ENCODE measurements at regions not wholly inside any gene's neighbourhood (a gene's known extent, or its start where the extent isn't known, plus 50 kb on each side); places are given as distances from the start of the nearest gene placed in this dataset.
"Not testable (repeated sequence)": the region's sequence is repeated elsewhere in the genome, so short reads cannot be mapped to it uniquely, and the experiment has no call there.

DNA sequence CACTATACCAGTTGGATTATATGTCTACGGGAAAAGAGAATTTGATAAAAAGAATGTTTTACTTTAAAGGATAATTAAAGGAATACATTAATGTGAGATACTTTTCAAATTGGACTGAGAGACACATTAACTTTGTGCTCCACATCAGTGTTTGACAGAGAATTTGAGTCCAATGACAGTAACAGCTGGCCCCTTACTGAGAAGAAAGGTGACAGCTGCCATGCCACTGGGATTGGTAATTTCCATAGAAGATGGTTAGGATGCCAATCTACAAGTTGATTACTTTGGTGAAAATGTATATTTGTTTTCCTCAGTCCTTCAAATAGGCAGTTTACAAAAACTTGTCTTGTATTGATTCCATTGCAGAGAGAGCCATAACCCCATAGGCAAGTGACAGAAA, 578.4 kb downstream of the SLCO4C1 start:
- DNase-seq: no peak

GRCh38 chr5:101716941-101717340, 579.1 kb downstream of the SLCO4C1 start:
- no peak for DNase-seq

GRCh38 chr5:101715790-101716189, 580.3 kb downstream of the SLCO4C1 start:
- not testable (repeated sequence) for DNase-seq

- DNase-seq: no peak
These were observed 606.8 kb downstream of the SLCO4C1 start for GRCh38 chr5:101689306-101689705.

GRCh38 chr5:101688156-101688555, 607.9 kb downstream of the SLCO4C1 start:
- DNase-seq: no peak

GRCh38 chr5:101687349-101687985, 608.6 kb downstream of the SLCO4C1 start:
- no peak for DNase-seq

DNA sequence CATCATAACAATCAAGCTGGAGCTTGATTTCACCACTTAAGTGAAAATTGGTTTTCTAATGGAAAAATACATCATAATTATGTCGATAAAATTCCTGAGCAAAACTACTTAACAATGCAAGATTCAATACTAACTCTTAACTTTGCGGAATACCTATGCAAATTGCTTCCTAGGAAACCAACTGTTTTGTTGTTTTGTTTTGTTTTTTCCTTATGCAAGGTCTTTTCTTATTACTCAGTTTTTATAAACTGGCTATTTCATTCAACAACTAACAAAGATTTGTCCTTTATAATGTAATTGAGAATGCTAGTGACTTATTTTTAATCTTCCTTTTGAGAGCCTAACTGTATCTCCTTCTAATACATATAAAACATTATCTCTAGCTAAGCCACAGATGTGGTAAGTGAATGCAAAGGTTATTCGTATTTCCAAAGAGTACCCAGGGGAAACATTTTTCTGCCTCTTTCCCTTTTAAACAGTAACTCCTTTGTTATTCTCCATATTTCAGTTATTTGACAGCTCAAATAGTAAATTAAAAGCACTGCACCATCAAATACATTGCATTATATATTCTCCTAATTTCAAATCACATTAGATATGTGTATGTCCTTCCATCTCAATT, 609.4 kb downstream of the SLCO4C1 start:
- DNase-seq: no peak

DNA sequence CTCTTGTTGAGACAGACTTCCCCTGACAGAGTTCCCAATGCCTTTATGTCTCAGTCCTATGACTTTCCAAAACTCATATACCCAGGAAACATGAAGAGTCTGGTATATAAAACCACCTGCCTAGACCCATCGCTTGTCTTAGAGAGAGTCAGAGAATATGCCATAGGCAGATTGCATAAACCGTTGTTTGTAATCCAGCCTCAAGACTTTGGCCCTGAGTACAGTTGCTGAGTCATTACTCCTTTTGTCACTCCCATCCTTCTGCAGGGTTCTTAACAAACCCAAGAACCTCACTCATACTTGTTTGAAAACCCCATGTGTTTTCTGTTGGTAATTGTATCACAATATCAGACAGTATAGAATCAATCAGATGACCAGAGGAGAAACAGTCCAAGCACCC, 616.3 kb downstream of the SLCO4C1 start:
- no peak for DNase-seq

DNA sequence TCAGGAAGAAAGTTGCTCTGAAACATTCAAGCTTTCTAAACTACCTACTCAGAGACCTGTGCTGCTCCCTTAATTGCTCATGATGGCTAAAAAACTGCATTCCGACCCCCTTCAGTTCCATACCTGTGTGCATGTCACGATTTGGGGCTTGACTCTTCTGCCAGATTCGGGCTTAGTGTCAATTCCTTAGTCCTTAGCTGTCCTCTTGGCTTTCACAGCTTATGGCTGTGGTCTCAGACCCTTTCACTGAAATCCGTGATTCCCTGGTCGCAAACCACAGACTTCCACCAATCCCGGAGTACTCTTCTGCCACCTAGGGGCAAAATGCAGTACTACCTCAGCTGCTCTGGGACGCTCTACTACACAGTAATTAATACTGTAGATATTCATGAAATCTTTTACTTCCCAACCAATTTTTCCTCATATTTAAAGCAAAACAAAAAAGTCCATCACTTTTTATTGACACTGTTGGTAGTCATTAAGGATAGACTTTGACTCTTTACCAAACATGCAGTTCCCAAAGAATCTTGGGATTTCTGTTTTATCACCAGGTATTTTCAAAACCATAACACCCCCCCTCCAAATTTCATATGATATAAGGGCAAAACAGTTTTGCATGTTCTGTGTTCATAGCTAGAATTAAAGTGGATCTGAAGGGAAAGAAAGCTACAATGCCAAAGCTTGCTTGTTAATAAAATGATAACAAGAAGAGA, 617.4 kb downstream of the SLCO4C1 start:
- DNase-seq: peak in 1 of 2 experiments; percentile 24

DNA sequence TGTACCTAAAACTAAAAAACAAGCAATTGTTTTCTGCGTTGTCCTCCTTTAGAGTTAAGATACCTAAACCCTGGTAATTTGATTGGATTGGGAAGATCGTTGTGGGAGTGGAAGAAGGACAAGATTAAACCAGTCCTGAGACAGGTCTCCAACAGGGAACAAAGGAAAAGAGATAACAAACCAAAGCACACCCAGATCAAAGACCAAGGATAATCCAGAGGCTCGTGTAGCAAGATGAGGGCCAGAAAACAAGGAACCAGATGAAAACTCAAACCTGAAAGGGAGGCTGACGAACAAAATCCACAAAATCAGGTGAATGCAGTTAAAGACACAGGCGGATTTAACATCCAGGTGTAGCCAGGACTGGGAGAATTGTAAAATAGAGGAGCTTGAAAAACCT, 618.1 kb downstream of the SLCO4C1 start:
- no peak for DNase-seq

GRCh38 chr5:101676646-101677045, 619.4 kb downstream of the SLCO4C1 start:
- DNase-seq: no peak

- DNase-seq: no peak
These were observed 620.4 kb downstream of the SLCO4C1 start for GRCh38 chr5:101675510-101676219.

DNA sequence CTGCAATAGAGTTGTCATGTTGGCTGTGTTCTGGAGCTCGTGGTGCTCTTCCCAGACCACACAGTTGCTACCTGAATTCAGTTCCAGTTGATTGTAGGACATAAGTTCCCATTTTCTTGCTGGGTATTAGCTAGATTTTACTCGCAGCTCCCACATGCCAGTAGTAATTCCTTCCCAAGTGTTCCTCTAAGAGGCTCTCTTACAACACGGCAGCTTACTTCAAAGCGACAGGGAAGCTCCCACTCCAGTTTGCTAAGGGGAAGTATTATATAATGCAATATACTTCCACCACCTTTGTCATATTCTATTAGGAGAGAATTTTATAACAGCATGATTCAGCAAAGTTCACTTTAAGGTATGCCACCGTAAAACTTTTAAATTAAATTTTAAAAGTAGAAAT, 623.0 kb downstream of the SLCO4C1 start:
- no peak for DNase-seq

DNA sequence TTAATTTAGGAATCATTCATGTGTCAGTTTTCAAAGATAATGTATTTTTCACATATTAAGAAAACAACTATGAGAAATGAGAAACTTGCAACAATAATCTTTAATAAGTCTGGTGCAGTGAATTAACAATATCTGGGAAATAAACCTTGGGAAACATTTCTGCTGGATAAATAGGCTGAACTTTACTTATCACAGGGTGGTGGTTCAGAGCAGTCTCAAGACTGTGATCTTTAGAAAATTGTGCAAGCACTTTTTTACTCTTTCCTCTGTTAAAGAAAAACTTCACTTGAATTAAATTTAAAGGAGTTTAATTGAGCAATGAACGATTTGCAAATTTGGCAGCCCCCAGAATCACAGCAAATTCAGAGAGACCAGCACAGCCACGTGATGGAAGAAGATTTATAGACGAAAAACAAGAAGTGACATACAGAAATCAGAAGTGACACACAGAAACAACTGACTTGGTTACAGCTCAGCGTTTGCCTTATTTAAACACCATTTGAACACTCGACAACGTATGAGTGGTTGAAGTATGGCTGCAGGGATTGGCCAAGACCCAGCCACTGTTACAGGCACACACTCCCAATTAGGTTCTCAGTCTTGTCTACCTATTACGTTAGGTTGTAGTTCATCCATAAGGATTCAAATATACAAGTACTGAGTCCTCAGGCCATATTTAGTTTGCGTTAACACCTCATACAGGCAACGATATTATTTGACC, 631.9 kb downstream of the SLCO4C1 start:
- no peak for DNase-seq

DNA sequence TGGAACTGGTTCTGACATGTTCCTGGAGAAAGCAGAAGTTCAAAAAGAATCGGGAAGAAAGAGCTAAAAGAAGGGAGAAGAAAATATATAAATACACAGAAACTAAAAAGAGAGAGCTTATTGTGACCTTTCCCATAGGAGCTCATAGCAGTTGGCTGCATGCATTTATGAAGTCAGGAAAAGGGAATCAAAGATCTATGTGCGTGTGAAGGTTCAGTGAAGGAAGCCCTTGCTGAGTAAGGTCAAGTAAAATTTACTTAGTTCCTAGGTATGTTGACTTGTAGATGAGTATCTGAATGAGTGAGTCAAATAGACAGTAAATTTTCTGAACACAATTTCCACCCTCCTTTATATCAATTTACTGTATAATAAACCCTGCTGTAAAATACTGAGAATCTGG, 632.5 kb downstream of the SLCO4C1 start:
- DNase-seq: no peak

GRCh38 chr5:101662263-101662662, 633.8 kb downstream of the SLCO4C1 start:
- no peak for DNase-seq

GRCh38 chr5:101658433-101658832, 637.7 kb downstream of the SLCO4C1 start:
- no peak for DNase-seq

- no peak for DNase-seq
These were observed 642.1 kb downstream of the SLCO4C1 start for GRCh38 chr5:101653996-101654395.

DNA sequence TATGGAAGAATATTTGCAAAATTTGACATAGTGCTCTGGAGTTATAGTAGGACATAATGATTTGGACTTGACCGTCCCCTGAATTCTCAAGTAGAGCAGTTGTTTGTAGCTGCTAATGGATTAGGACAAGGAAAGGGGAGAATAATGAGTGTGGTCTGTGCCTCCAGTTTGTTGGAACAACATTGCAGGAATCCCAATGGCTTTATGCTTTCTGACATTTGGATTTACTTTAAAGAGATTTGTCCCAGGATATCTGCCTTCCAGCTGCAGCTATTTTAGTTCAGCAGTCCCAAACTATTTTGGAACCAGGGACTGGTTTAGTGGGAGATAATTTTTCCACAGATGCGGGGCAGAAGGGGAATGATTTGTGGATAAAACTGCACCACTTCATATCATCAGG, 648.2 kb downstream of the SLCO4C1 start:
- DNase-seq: no peak

DNA sequence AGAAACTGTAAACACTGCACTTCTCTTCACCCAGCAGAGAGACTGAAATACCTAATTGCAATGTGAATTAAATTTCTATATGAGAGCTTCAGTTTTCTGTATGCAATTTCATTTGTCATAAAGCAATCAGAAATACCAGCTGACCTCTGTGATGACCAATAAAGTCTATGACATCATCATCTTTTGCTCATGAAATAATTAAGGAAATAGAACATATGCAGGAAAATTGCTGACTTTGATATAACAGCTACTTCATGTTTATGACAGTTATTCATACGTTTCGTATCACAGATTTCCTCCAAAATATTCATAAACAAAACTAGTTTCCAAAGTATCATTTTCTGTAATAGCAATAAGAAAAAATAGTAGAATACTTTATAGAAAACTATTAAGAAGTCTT, 652.3 kb downstream of the SLCO4C1 start:
- no peak for DNase-seq

DNA sequence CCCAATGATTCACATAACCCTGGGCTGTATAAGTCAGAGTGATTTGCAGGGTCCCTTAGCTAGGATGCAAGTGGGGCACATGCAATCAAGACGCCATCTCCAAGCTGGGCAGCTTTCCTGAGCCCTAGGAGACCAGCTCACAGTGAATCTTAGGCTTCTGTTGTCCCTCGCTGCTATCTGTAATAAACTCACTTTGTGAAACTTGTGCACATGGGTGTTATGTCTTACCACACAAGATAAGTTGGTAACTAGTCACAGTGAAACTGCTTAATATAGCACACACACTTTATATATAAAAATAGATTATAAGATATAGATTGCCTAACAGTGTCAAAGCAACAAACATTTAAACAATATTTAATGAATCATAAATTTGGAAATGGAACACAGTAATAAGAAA, 658.5 kb downstream of the SLCO4C1 start:
- no peak for DNase-seq

- DNase-seq: not testable (repeated sequence)
These were observed 668.3 kb downstream of the SLCO4C1 start for GRCh38 chr5:101627770-101628169.

DNA sequence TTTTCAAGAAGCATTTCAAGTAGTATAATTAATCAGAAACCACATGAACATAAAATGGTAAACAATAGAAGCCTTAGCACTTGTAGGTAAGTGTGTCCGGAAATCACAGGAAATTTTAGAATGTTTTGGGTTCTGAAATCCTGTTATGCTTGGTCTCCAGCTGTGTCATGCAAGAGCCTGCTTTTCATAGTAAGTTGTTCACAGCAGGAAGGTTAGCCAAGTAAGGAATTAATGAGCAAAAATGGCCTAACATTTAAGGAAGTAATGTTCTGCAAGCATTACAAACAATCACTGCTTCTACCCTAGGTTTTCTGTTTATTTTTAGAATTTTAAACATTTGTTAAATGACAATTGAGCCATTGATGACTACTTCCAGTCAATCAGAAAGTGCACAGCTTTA, 669.5 kb downstream of the SLCO4C1 start:
- DNase-seq: no peak

Measured in stimulated activated CD4-positive, alpha-beta T cell treated with anti-CD3 and anti-CD28 coated beads, Interleukin-4, amount 100 ng/mL, for 4 hours (primary cell).